ENCODE measurements at regions not wholly inside any gene's neighbourhood (a gene's known extent, or its start where the extent isn't known, plus 50 kb on each side); places are given as distances from the start of the nearest gene placed in this dataset.

GRCh38 chr13:58921129-58921528, 1242.6 kb downstream of the DIAPH3 start:
- no peak for TF ChIP-seq CTCF (IDR thresholded peaks at IDR 0.05)
- no peak for TF ChIP-seq EP300 (IDR thresholded peaks at IDR 0.05)

Measured in sigmoid colon (tissue), 4 donors.